HepG2 (cell line): ENCODE measurements at regions not wholly inside any gene's neighbourhood (a gene's known extent, or its start where the extent isn't known, plus 50 kb on each side); places are given as distances from the start of the nearest gene placed in this dataset.

Source experiments
- ATAC-seq: fragments of 200-7000 bp; cut with Tn5 transposase; 3 replicates; pipeline ENCODE4 v1.9.1; 2020; ENCODE audit warnings: mild to moderate bottlenecking, moderate library complexity
- BruUV-seq: library from RNA; stranded (reverse); fragments of 400-500 nt; replicated peaks from 2 replicates; lab custom pipeline; 2021; lab: Mats Ljungman, UMichigan
- CTCF ChIA-PET: fragments of 300-600 bp; formaldehyde crosslinking; extraction: SDS; loops from one replicate; lab custom pipeline; 2021; ENCODE audit warnings: low total read pairs, inconsistent platforms, low intra/inter-chr PET ratio; lab: Yijun Ruan, JAX
- POLR2A ChIA-PET: fragments of 350-600 bp; sonication (Branson Sonifier 250); formaldehyde crosslinking; loops from one replicate; lab custom pipeline; 2020; ENCODE audit warnings: antibody characterized with exemption, inconsistent platforms; lab: Yijun Ruan, JAX
- DNase-seq: peaks from one replicate; pipeline ENCODE4 v3.0.0-alpha.2; 2015; ENCODE audit warnings: low spot score
- FAIRE-seq: peaks from 3 replicates; lab custom pipeline; 2011; peaks lifted over from hg19 to GRCh38; lab: Jason Lieb, UNC
- H2AFZ ChIP-seq: one replicate; pipeline ENCODE4 v1.6.1; 2011; ENCODE audit warnings: low read length, inconsistent platforms
- H3K27ac ChIP-seq: fragments of 300-600 bp; 3 replicates; pipeline ENCODE4 v1.8.0; 2011; ENCODE audit warnings: mixed run types, mild to moderate bottlenecking, mixed read lengths, low read length, inconsistent platforms; ENCODE audit not compliant: insufficient read depth; ENCODE audit errors: extremely low read length
- H3K27me3 ChIP-seq, 2 experiments: fragments of 200-600 bp in 1 of 2; 2 replicates in 1 of 2; 3 replicates in 1 of 2; pipeline versions ENCODE4 v1.6.0 to v1.8.0; 2011; ENCODE audit warnings: low read length in 2 of 2, mild to moderate bottlenecking in 2 of 2, moderate library complexity in 2 of 2, inconsistent platforms in 1 of 2; ENCODE audit not compliant: insufficient read depth in 2 of 2, control insufficient read depth in 1 of 2
- H3K36me3 ChIP-seq, 2 experiments: fragments of 200-600 bp in 1 of 2; replicated peaks in 1 of 2; 2 replicates in 1 of 2; 3 replicates in 1 of 2; pipeline versions ENCODE4 v1.5.1 to v1.8.0; 2011; ENCODE audit warnings: low read length in 2 of 2, inconsistent platforms in 1 of 2; ENCODE audit not compliant: insufficient read depth in 2 of 2, control insufficient read depth in 1 of 2
- H3K4me1 ChIP-seq: 2 replicates; pipeline ENCODE4 v1.5.1; 2012; ENCODE audit warnings: low read length, inconsistent platforms; ENCODE audit not compliant: insufficient read depth
- H3K4me2 ChIP-seq: 2 replicates; pipeline ENCODE4 v1.6.0; 2011; ENCODE audit warnings: low read depth, low read length, inconsistent platforms
- H3K4me3 ChIP-seq, 3 experiments: fragments of 200-600 bp in 1 of 3; sonication (generic), shearing (Covaris generic) in 1 of 3; replicated peaks in 1 of 3; 2 replicates each; pipeline ENCODE4 v1.5.1; 2011 to 2016; ENCODE audit warnings: low read length in 3 of 3, inconsistent platforms in 2 of 3, low read depth in 2 of 3, mild to moderate bottlenecking in 2 of 3, control low read depth in 1 of 3, mixed read lengths in 1 of 3; ENCODE audit not compliant: insufficient read depth in 1 of 3
- H3K79me2 ChIP-seq: one replicate; pipeline ENCODE4 v1.6.1; 2011; ENCODE audit warnings: low read length, inconsistent platforms; ENCODE audit not compliant: insufficient read depth
- H3K9ac ChIP-seq: 2 replicates; pipeline ENCODE4 v1.6.0; 2011; ENCODE audit warnings: mild to moderate bottlenecking, low read depth, low read length, inconsistent platforms; ENCODE audit not compliant: insufficient read depth
- H3K9me3 ChIP-seq: 2 replicates; pipeline ENCODE4 v1.5.1; 2012; ENCODE audit warnings: mild to moderate bottlenecking, low read length
- H4K20me1 ChIP-seq: 2 replicates; pipeline ENCODE4 v1.6.0; 2011; ENCODE audit warnings: inconsistent platforms, mild to moderate bottlenecking, low read length, moderate library complexity; ENCODE audit not compliant: insufficient read depth
- CCAR2 ChIP-seq: fragments of 200-400 bp; formaldehyde crosslinking; optimal IDR thresholded peaks from 2 replicates; pipeline ENCODE3; 2018; ENCODE audit warnings: low read depth, mild to moderate bottlenecking, low read length, moderate library complexity
- DPF2 ChIP-seq: sonication (generic); formaldehyde crosslinking; IDR thresholded peaks from 2 replicates; pipeline ENCODE4 v1.4.0; 2020; ENCODE audit warnings: mild to moderate bottlenecking, low read depth, missing genetic modification reagents, borderline replicate concordance
- GABPA ChIP-seq, 2 experiments: IDR thresholded peaks; 2 replicates each; pipeline ENCODE4 v1.6.1; 2011 to 2016; ENCODE audit warnings: low read depth in 2 of 2, low read length in 1 of 2, missing biosample characterization in 1 of 2, missing genetic modification characterization in 1 of 2
- IKZF5 ChIP-seq: IDR thresholded peaks from 2 replicates; pipeline ENCODE4 v1.6.1; 2018; ENCODE audit warnings: missing genetic modification reagents, mild to moderate bottlenecking, missing compliant biosample characterization
- MED13 ChIP-seq: sonication (generic); formaldehyde crosslinking; IDR thresholded peaks from 2 replicates; pipeline ENCODE4 v1.5.0; 2020; ENCODE audit warnings: missing genetic modification reagents
- NR3C1 ChIP-seq: sonication (generic); formaldehyde crosslinking; IDR thresholded peaks from 2 replicates; pipeline ENCODE4 v1.4.0; 2020; ENCODE audit warnings: missing genetic modification reagents
- PAWR ChIP-seq: sonication (generic); formaldehyde crosslinking; IDR thresholded peaks from 2 replicates; pipeline ENCODE4 v1.4.0; 2020; ENCODE audit warnings: missing genetic modification reagents, mild to moderate bottlenecking, borderline replicate concordance
- PCBP2 ChIP-seq: fragments of 200-400 bp; formaldehyde crosslinking; optimal IDR thresholded peaks from 2 replicates; pipeline ENCODE3; 2018; ENCODE audit warnings: low read length, low read depth; ENCODE audit not compliant: poor library complexity, severe bottlenecking
- PHB2 ChIP-seq: fragments of 450-650 bp; IDR thresholded peaks from 2 replicates; pipeline ENCODE4 v1.6.1; 2018; ENCODE audit not compliant: partially characterized antibody
- PHF20 ChIP-seq: sonication (generic); formaldehyde crosslinking; IDR thresholded peaks from 2 replicates; pipeline ENCODE4 v1.5.0; 2020; ENCODE audit warnings: mild to moderate bottlenecking, missing genetic modification reagents
- RORA ChIP-seq: sonication (generic); formaldehyde crosslinking; IDR thresholded peaks from 2 replicates; pipeline ENCODE4 v1.5.0; 2020; ENCODE audit warnings: mild to moderate bottlenecking, missing genetic modification reagents, moderate library complexity
- RXRA ChIP-seq: sonication (generic); formaldehyde crosslinking; IDR thresholded peaks from 2 replicates; pipeline ENCODE4 v1.5.1; 2020; ENCODE audit warnings: missing genetic modification reagents
- SALL2 ChIP-seq: sonication (generic); formaldehyde crosslinking; IDR thresholded peaks from 2 replicates; pipeline ENCODE4 v1.8.1; 2023; ENCODE audit warnings: mild to moderate bottlenecking, missing genetic modification reagents, inconsistent platforms
- TP53 ChIP-seq: sonication (generic); formaldehyde crosslinking; conservative IDR thresholded peaks from 2 replicates; pipeline ENCODE4 v1.4.0; 2020; ENCODE audit warnings: missing genetic modification reagents
- YEATS4 ChIP-seq: sonication (generic); formaldehyde crosslinking; IDR thresholded peaks from 2 replicates; pipeline ENCODE4 v1.4.0; 2020; ENCODE audit warnings: missing genetic modification reagents, borderline replicate concordance
- ZMYM4 ChIP-seq: sonication (generic); formaldehyde crosslinking; IDR thresholded peaks from 2 replicates; pipeline ENCODE4 v1.8.1; 2023; ENCODE audit warnings: mild to moderate bottlenecking, missing genetic modification reagents
- ZNF101 ChIP-seq: sonication (generic); formaldehyde crosslinking; IDR thresholded peaks from 2 replicates; pipeline ENCODE4 v1.4.0; 2020; ENCODE audit warnings: mild to moderate bottlenecking, low read depth, missing genetic modification reagents, borderline replicate concordance
- ZNF253 ChIP-seq: sonication (generic); formaldehyde crosslinking; IDR thresholded peaks from 2 replicates; pipeline ENCODE4 v1.8.0; 2022; ENCODE audit warnings: mild to moderate bottlenecking, missing genetic modification reagents, borderline replicate concordance
- ZNF549 ChIP-seq: sonication (generic); formaldehyde crosslinking; IDR thresholded peaks from 2 replicates; pipeline ENCODE4 v1.5.0; 2020; ENCODE audit warnings: missing genetic modification reagents
- ZSCAN22 ChIP-seq: sonication (generic); formaldehyde crosslinking; IDR thresholded peaks from 2 replicates; pipeline ENCODE4 v1.4.0; 2020; ENCODE audit warnings: mild to moderate bottlenecking, missing genetic modification reagents
- WGBS: methylation state at CpG from one replicate; pipeline ENCODE4 v1.1.6; 2017; ENCODE audit warnings: low lambda C conversion rate; 5-methylcytosine and 5-hydroxymethylcytosine counted together
- in situ Hi-C: cut with HindIII; loops from 2 replicates; pipeline ENCODE4 v1.10.0; 2017; ENCODE audit warnings: low pct_unique_long_range_greater_than_20kb; ENCODE audit not compliant: extremely low pct_ligation_motif_present
- intact Hi-C: fragments of 100-400 bp; cut with micrococcal nuclease; formaldehyde crosslinking; loops from one replicate; pipeline ENCODE4 v1.10.0; 2022; ENCODE audit not compliant: unreplicated experiment
- TF ChIP-seq, protein P1 (sequence below): sonication (generic); formaldehyde crosslinking; IDR thresholded peaks from 2 replicates; pipeline ENCODE4 v1.4.0; 2020; ENCODE audit warnings: missing genetic modification reagents; ENCODE audit errors: not compliant biosample characterization

DNA sequence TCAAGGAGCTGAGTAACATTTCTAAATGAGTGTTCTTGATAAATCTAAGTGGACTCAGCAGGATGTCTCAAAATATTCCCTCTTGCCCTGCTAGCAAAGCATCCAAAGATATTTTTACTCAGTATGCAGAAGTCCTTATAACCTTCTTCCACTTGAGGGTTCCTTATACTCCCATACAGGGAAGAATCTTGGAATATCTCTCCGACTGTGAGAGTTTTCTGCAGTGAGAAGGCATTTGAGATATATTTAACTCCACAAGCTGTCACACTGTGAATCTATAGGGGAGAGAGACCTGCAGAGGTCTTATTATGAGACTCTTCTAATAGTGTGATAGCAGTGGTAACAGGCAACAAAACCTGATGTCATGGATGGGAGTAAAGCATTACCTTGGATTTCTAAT is 1034.5 kb upstream of the PABPC4L start (continued):
- no peak for TF ChIP-seq IKZF5
- no peak for TF ChIP-seq ZNF253 (CRISPR knock-in tag)
- TF ChIP-seq ZMYM4 (CRISPR knock-in tag): no peak
- no peak for TF ChIP-seq DPF2 (CRISPR knock-in tag)
- TF ChIP-seq SALL2 (CRISPR knock-in tag): no peak
- TF ChIP-seq CCAR2: no peak
- no peak for TF ChIP-seq RORA (CRISPR knock-in tag)
- no peak for TF ChIP-seq PHF20 (CRISPR knock-in tag)

- no peaks in the 10 kb centered on the region for H4K20me1 ChIP-seq
- CTCF ChIA-PET: no interaction called here
- ATAC-seq: no peak
- TF ChIP-seq, protein P1, sequence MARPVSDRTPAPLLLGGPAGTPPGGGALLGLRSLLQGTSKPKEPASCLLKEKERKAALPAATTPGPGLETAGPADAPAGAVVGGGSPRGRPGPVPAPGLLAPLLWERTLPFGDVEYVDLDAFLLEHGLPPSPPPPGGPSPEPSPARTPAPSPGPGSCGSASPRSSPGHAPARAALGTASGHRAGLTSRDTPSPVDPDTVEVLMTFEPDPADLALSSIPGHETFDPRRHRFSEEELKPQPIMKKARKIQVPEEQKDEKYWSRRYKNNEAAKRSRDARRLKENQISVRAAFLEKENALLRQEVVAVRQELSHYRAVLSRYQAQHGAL: no peak
- no peak for TF ChIP-seq ZSCAN22 (CRISPR knock-in tag)
- TF ChIP-seq PAWR (CRISPR knock-in tag): no peak
- no peak for TF ChIP-seq YEATS4 (CRISPR knock-in tag)
- no peak for TF ChIP-seq ZNF101 (CRISPR knock-in tag)
- no peak for TF ChIP-seq PCBP2
- no peak for TF ChIP-seq PHB2
- TF ChIP-seq TP53 (CRISPR knock-in tag): no peak
- no peak for TF ChIP-seq MED13 (CRISPR knock-in tag)
- TF ChIP-seq RXRA (CRISPR knock-in tag): no peak
- TF ChIP-seq ZNF549 (CRISPR knock-in tag): no peak
- no peak for TF ChIP-seq NR3C1 (CRISPR knock-in tag)
- no peak for TF ChIP-seq GABPA (IDR thresholded peaks at IDR 0.05; ENCODE audit: low read depth, low read length)
- no peak for TF ChIP-seq GABPA (CRISPR knock-in tag; IDR thresholded peaks at IDR 0.05; ENCODE audit: low read depth)
- no peak overlapping the region for H2AFZ ChIP-seq
- H3K9me3 ChIP-seq: no peaks in the 10 kb centered on the region
- POLR2A ChIA-PET: no interaction called here
- no TSS peak for BruUV-seq
- H3K9ac ChIP-seq: no peak overlapping the region
- no peak overlapping the region for H3K27ac ChIP-seq
- DNase-seq: no peak
- H3K4me1 ChIP-seq: no peaks in the 10 kb centered on the region
- intact Hi-C loops (no loop called here), in situ Hi-C loops (no loop called here)
- no peak overlapping the region for H3K4me3 ChIP-seq
- 4% methylated on average over 1 of the region's 1 CpG for WGBS
- no peaks in the 10 kb centered on the region for H3K27me3 ChIP-seq
- no peaks in the 10 kb centered on the region for H3K36me3 ChIP-seq
- FAIRE-seq: no peak
- no peaks in the 10 kb centered on the region for H3K79me2 ChIP-seq
- no peak overlapping the region for H3K4me2 ChIP-seq
Measured at GRCh38 chr4:135227842-135228241, 1026.3 kb upstream of the PABPC4L start.
